ENCODE measurements at regions not wholly inside any gene's neighbourhood (a gene's known extent, or its start where the extent isn't known, plus 50 kb on each side); places are given as distances from the start of the nearest gene placed in this dataset.
"Not testable (repeated sequence)": the region's sequence is repeated elsewhere in the genome, so short reads cannot be mapped to it uniquely, and the experiment has no call there.

- Mint-ChIP-seq H3K9me3 (peaks cover 31% of the 10 kb centered on the region; the same call in 1 of the 2 replicates), H3K27ac (no peak overlapping the region), H3K36me3 (ENCODE audit: low read depth) (peaks cover 6% of the 10 kb centered on the region; the same call in 1 of the 2 replicates), H3K4me3 (no peak overlapping the region), H3K4me1 (ENCODE audit: low read depth) (no peaks in the 10 kb centered on the region), H3K27me3 (ENCODE audit: insufficient read depth) (peaks cover 8% of the 10 kb centered on the region)
- no peak for DNase-seq
- no peak for TF ChIP-seq CTCF (IDR thresholded peaks at IDR 0.05)
These were observed 157.0 kb downstream of the BRD1 start for GRCh38 chr22:49670456-49671330.

GRCh38 chr22:49669969-49670455 is 157.7 kb downstream of the BRD1 start:
- DNase-seq; H3K4me3 Mint-ChIP-seq; H3K27ac Mint-ChIP-seq; H3K36me3 Mint-ChIP-seq (ENCODE audit: low read depth); H3K4me1 Mint-ChIP-seq (ENCODE audit: low read depth); H3K27me3 Mint-ChIP-seq (ENCODE audit: insufficient read depth): not testable (repeated sequence)
- H3K9me3 Mint-ChIP-seq, result peaks cover 31% of the 10 kb centered on the region; the same call in 1 of the 2 replicates

GRCh38 chr22:49669427-49669968 is 158.2 kb downstream of the BRD1 start:
- not testable (repeated sequence) for DNase-seq; H3K36me3 Mint-ChIP-seq (ENCODE audit: low read depth); H3K4me3 Mint-ChIP-seq; H3K27ac Mint-ChIP-seq; H3K27me3 Mint-ChIP-seq (ENCODE audit: insufficient read depth); H3K4me1 Mint-ChIP-seq (ENCODE audit: low read depth)
- H3K9me3 Mint-ChIP-seq, result peaks cover 31% of the 10 kb centered on the region; the same call in 1 of the 2 replicates

GRCh38 chr22:49668402-49668801 is 159.3 kb downstream of the BRD1 start:
- Mint-ChIP-seq H3K9me3 (peaks cover 31% of the 10 kb centered on the region), H3K36me3 (ENCODE audit: low read depth) (peaks cover 6% of the 10 kb centered on the region; the same call in 1 of the 2 replicates), H3K27ac (no peak overlapping the region), H3K4me3 (no peak overlapping the region), H3K4me1 (ENCODE audit: low read depth) (no peaks in the 10 kb centered on the region), H3K27me3 (ENCODE audit: insufficient read depth) (peaks cover 7% of the 10 kb centered on the region; the same call in 1 of the 2 replicates)
- no peak for TF ChIP-seq CTCF (IDR thresholded peaks at IDR 0.05)
- DNase-seq, result no peak

GRCh38 chr22:49667236-49667635 is 160.4 kb downstream of the BRD1 start:
- Mint-ChIP-seq H3K27ac (no peak overlapping the region), H3K4me3 (no peak overlapping the region), H3K4me1 (ENCODE audit: low read depth) (no peaks in the 10 kb centered on the region), H3K36me3 (ENCODE audit: low read depth) (peaks cover 11% of the 10 kb centered on the region; the same call in 1 of the 2 replicates), H3K27me3 (ENCODE audit: insufficient read depth) (peaks cover 7% of the 10 kb centered on the region; the same call in 1 of the 2 replicates), H3K9me3 (peaks cover 43% of the 10 kb centered on the region)
- DNase-seq, result no peak
- no peak for TF ChIP-seq CTCF (IDR thresholded peaks at IDR 0.05)

- Mint-ChIP-seq H3K4me3 (no peak overlapping the region), H3K4me1 (ENCODE audit: low read depth) (no peaks in the 10 kb centered on the region), H3K27me3 (ENCODE audit: insufficient read depth) (peaks cover 5% of the 10 kb centered on the region; the same call in 1 of the 2 replicates), H3K36me3 (ENCODE audit: low read depth) (peaks cover 6% of the 10 kb centered on the region; the same call in 1 of the 2 replicates), H3K9me3 (peaks cover 46% of the 10 kb centered on the region), H3K27ac (no peak overlapping the region)
- no peak for TF ChIP-seq CTCF (IDR thresholded peaks at IDR 0.05)
- no peak for DNase-seq
These were observed 161.4 kb downstream of the BRD1 start for GRCh38 chr22:49666146-49666809.
